NCI-H2171 treated with DMSO at 0.1 percent for 48 hours (cell line): ENCODE measurements at regions not wholly inside any gene's neighbourhood (a gene's known extent, or its start where the extent isn't known, plus 50 kb on each side); places are given as distances from the start of the nearest gene placed in this dataset.

Source experiments
- DNase-seq: peaks from one replicate; lab custom pipeline; 2025; lab: John Stamatoyannopoulos, UW

GRCh38 chr9:117486426-117486825, 71.6 kb upstream of the ASTN2 start:
- no peak for DNase-seq

- DNase-seq, result no peak
Observed at GRCh38 chr9:117485176-117485575, 70.3 kb upstream of the ASTN2 start.

DNA sequence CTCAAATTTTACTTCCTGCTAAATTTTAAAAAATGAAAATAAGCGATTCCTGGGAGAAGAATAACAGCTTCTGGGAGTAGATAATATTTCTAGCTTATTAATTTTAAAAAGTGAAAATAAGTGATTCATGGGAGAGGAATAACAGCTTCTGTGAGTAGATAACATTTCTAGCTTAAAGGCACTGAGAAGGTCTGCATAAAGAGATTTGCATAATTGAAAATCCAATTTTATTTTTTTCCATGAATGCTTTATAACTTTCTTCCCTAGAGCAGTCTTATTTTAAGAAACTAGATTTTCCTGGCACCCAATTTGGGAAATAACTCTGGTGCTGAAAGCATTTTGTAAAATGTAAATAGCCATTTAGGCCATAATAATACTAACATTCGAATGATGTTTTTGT, 65.9 kb upstream of the ASTN2 start:
- DNase-seq, result no peak

GRCh38 chr9:117480253-117480652, 65.4 kb upstream of the ASTN2 start:
- DNase-seq, result no peak

DNA sequence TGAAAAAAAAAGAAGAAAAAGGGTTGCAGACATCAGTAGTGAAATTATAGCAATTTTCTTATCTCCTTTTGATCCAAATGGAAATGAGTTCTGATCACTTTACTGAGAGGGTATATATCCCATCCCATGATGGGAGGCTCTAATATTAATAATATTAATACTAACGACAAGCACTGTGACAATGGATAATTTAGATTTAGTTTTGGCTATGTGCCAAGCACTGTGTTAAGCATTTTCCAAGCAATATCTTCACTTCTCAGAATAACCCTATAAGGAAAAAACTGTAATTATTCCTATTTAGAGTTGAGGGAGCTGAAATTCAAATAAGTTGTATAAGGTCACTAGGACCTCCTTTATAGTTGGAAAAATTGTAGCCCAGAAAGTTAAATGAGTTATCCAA, 58.4 kb upstream of the ASTN2 start:
- no peak for DNase-seq

- peak; percentile 92 for DNase-seq
Observed at GRCh38 chr9:117470902-117471301, 56.0 kb upstream of the ASTN2 start.

- DNase-seq, result no peak
Observed at GRCh38 chr9:117470455-117470854, 55.6 kb upstream of the ASTN2 start.

DNA sequence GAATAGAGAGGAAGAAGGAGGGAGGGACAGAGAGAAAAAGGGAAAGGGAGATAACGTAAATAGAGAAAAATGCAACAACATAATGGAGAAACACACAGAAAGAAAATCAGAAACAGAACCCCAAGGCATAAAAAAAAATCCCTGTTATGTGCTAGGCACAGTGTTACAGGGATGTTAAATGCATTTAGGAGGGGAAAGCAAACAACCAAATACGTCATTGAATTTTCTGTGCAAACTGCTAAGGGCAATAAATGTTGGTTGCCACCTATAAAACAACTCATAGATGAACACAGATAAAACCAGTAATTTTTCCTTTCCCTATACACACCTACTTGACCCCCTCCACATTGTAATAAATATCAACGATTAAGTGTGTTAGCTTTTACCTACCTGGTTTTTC, 51.3 kb upstream of the ASTN2 start:
- no peak for DNase-seq

GRCh38 chr9:117465706-117466105, 50.8 kb upstream of the ASTN2 start:
- peak; percentile 25 for DNase-seq

- DNase-seq, result peak; percentile 78
Observed at GRCh38 chr9:117464941-117465616, 50.2 kb upstream of the ASTN2 start.
